MM.1S (cell line): ENCODE measurements at regions not wholly inside any gene's neighbourhood (a gene's known extent, or its start where the extent isn't known, plus 50 kb on each side); places are given as distances from the start of the nearest gene placed in this dataset.

Experiments used
- DNase-seq: peaks from one replicate; pipeline ENCODE4 v3.0.0-alpha.2; 2015
- H2AFZ ChIP-seq: fragments of 300-600 bp; sonication (generic); 2 replicates; pipeline ENCODE4 v1.6.0; 2016; ENCODE audit warnings: antibody characterized with exemption, low read length
- H3F3A ChIP-seq: fragments of 300-600 bp; sonication (generic); 2 replicates; pipeline ENCODE4 v1.6.1; 2016; ENCODE audit warnings: mild to moderate bottlenecking, antibody characterized with exemption, low read length, moderate library complexity, mixed read lengths; ENCODE audit not compliant: insufficient read depth
- H3K27ac ChIP-seq: fragments of 300-600 bp; sonication (generic); 2 replicates; pipeline ENCODE4 v1.5.1; 2016; ENCODE audit warnings: mild to moderate bottlenecking, low read length
- H3K27me3 ChIP-seq: fragments of 300-600 bp; sonication (generic); replicated peaks from 2 replicates; pipeline ENCODE4 v1.6.0; 2016; ENCODE audit warnings: low read length; ENCODE audit not compliant: insufficient read depth
- H3K36me3 ChIP-seq: fragments of 300-600 bp; sonication (generic); replicated peaks from 2 replicates; pipeline ENCODE4 v1.6.1; 2016; ENCODE audit warnings: mild to moderate bottlenecking, low read length, mixed read lengths; ENCODE audit not compliant: insufficient read depth
- H3K4me1 ChIP-seq: fragments of 300-600 bp; sonication (generic); 2 replicates; pipeline ENCODE4 v1.6.1; 2016; ENCODE audit warnings: low read length, mixed read lengths
- H3K4me2 ChIP-seq: fragments of 300-600 bp; sonication (generic); 2 replicates; pipeline ENCODE4 v1.6.0; 2016; ENCODE audit warnings: low read depth, low read length
- H3K4me3 ChIP-seq: fragments of 300-600 bp; sonication (generic); 2 replicates; pipeline ENCODE4 v1.5.1; 2016; ENCODE audit warnings: low read length, mixed read lengths
- H3K79me2 ChIP-seq: fragments of 300-600 bp; sonication (generic); 2 replicates; pipeline ENCODE4 v1.6.1; 2016; ENCODE audit warnings: mixed run types, low read length, mixed read lengths
- H3K9ac ChIP-seq: fragments of 300-600 bp; sonication (generic); 2 replicates; pipeline ENCODE4 v1.6.1; 2016; ENCODE audit warnings: low read length, mixed read lengths
- H3K9me2 ChIP-seq: fragments of 300-600 bp; sonication (generic); replicated peaks from 2 replicates; pipeline ENCODE4 v1.6.1; 2016; ENCODE audit warnings: mild to moderate bottlenecking, low read length, mixed read lengths; ENCODE audit not compliant: insufficient read depth
- H3K9me3 ChIP-seq: fragments of 300-600 bp; sonication (generic); replicated peaks from 2 replicates; pipeline ENCODE4 v1.6.1; 2016; ENCODE audit warnings: mild to moderate bottlenecking, low read length, mixed read lengths; ENCODE audit not compliant: insufficient read depth
- H4K20me1 ChIP-seq: fragments of 300-600 bp; sonication (generic); 2 replicates; pipeline ENCODE4 v1.6.1; 2016; ENCODE audit warnings: mild to moderate bottlenecking, low read length, moderate library complexity, mixed read lengths; ENCODE audit not compliant: insufficient read depth
- EZH2 ChIP-seq: fragments of 300-600 bp; sonication (generic); optimal IDR thresholded peaks from 2 replicates; pipeline ENCODE3; 2017; ENCODE audit warnings: low read depth, mild to moderate bottlenecking, antibody characterized with exemption, low read length, mixed read lengths
- EZH2phosphoT487 ChIP-seq: fragments of 300-600 bp; sonication (generic); IDR thresholded peaks from 2 replicates; pipeline ENCODE4 v1.6.1; 2018; ENCODE audit warnings: antibody characterized with exemption, low read length
- TF ChIP-seq, protein P1 (sequence below): fragments of 300-600 bp; sonication (generic); IDR thresholded peaks from 2 replicates; pipeline ENCODE4 v1.5.1; 2016; ENCODE audit warnings: antibody characterized with exemption, low read length, mixed read lengths

DNA sequence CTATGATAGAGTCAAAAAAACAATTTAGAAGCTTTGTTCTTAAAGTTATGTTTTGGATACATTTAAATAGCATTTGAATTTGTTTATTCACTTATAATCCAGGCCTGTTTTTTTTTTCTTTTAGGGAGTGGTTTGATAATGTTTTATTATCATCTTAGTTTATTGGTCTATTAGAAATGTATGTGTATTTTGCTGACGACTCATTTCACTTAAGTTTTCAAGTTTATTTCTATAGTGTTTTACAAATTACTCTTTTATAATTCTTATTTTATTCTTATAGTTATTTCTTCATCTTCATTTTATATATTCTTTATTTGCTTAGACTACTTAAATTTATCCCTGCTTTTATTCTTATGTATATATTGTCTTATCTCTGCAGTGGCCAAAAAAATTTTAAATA, 804.5 kb downstream of the NR4A2 start:
- no peak overlapping the region for H3K4me2 ChIP-seq
- H3K27me3 ChIP-seq = no peaks in the 10 kb centered on the region
- H4K20me1 ChIP-seq = no peaks in the 10 kb centered on the region
- H3K9me3 ChIP-seq = no peaks in the 10 kb centered on the region; the same call in 1 of the 2 replicates
- DNase-seq = no peak
- no peak overlapping the region for H3K27ac ChIP-seq
- TF ChIP-seq EZH2 (no peak), EZH2phosphoT487 (no peak)
- TF ChIP-seq, protein P1, sequence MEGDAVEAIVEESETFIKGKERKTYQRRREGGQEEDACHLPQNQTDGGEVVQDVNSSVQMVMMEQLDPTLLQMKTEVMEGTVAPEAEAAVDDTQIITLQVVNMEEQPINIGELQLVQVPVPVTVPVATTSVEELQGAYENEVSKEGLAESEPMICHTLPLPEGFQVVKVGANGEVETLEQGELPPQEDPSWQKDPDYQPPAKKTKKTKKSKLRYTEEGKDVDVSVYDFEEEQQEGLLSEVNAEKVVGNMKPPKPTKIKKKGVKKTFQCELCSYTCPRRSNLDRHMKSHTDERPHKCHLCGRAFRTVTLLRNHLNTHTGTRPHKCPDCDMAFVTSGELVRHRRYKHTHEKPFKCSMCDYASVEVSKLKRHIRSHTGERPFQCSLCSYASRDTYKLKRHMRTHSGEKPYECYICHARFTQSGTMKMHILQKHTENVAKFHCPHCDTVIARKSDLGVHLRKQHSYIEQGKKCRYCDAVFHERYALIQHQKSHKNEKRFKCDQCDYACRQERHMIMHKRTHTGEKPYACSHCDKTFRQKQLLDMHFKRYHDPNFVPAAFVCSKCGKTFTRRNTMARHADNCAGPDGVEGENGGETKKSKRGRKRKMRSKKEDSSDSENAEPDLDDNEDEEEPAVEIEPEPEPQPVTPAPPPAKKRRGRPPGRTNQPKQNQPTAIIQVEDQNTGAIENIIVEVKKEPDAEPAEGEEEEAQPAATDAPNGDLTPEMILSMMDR = no peak
- no peaks in the 10 kb centered on the region for H3K36me3 ChIP-seq
- H3K4me3 ChIP-seq = no peak overlapping the region
- no peaks in the 10 kb centered on the region for H3K9me2 ChIP-seq
- no peaks in the 10 kb centered on the region for H3K4me1 ChIP-seq
- no peak overlapping the region for H2AFZ ChIP-seq
- H3K79me2 ChIP-seq = no peaks in the 10 kb centered on the region
- no peak overlapping the region for H3K9ac ChIP-seq
- H3F3A ChIP-seq = no peaks in the 10 kb centered on the region

DNA sequence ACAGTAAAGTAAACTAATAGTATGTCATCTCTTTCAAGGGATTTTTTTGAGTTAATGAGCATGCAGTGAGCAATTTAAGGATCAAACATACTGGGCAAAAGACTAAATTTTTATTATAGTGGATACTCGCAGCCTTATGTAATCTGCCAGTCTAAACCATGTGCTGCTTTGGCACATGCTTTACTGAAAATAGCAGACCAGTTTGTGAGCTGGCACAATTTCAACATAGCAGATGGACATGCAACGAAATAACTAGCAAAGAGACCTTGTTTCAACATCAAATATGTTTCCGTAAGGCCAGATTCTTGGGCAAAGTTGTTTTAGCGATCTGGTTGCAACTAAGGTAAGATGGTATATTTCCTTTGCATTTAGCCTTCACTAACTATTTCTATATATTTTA, 807.3 kb downstream of the NR4A2 start:
- no peak overlapping the region for H3K9ac ChIP-seq
- no peaks in the 10 kb centered on the region; the same call in 1 of the 2 replicates for H3K9me3 ChIP-seq
- no peaks in the 10 kb centered on the region for H3K4me1 ChIP-seq
- DNase-seq = no peak
- H4K20me1 ChIP-seq = no peaks in the 10 kb centered on the region
- H3K9me2 ChIP-seq = no peaks in the 10 kb centered on the region
- H3F3A ChIP-seq = no peaks in the 10 kb centered on the region
- no peak overlapping the region for H2AFZ ChIP-seq
- no peak for TF ChIP-seq EZH2
- no peaks in the 10 kb centered on the region for H3K79me2 ChIP-seq
- H3K36me3 ChIP-seq = no peaks in the 10 kb centered on the region
- H3K27me3 ChIP-seq = no peaks in the 10 kb centered on the region
- H3K4me2 ChIP-seq = no peak overlapping the region
- no peak overlapping the region for H3K27ac ChIP-seq
- H3K4me3 ChIP-seq = no peak overlapping the region

DNA sequence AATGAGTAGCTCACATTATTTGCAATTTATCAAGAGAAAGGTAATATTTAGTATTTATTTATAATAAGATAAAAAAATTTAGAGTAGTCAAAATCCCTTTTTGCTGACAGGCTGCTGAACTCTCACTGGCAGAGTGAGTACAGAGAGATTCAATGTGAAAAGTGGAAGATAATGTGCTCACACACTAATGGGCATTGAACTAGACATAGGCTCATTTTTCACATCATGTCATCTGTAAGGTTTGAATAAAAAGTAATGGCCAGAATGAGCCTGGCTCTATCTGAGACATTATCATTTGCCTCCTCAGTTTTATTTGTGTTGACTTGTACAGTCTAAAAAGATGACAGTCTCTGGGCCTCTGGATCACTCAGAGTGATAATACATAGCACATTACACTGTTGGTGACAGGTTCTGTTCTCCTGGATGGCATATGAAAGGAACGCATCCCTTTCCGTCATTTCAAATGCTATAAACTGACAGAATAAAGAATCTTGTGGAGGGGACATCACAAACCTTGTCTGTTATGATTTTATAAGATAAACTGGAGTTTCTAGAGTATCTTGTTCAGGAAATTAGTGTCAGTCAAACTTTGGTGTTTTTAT, 812.9 kb downstream of the NR4A2 start:
- Histone ChIP-seq H3F3A (no peaks in the 10 kb centered on the region), H2AFZ (no peak overlapping the region), H4K20me1 (no peaks in the 10 kb centered on the region), H3K9me3 (no peaks in the 10 kb centered on the region; the same call in 1 of the 2 replicates), H3K36me3 (no peaks in the 10 kb centered on the region), H3K27ac (no peak overlapping the region), H3K4me1 (no peaks in the 10 kb centered on the region), H3K4me2 (no peak overlapping the region), H3K9me2 (no peaks in the 10 kb centered on the region), H3K4me3 (no peak overlapping the region), H3K79me2 (no peaks in the 10 kb centered on the region), H3K27me3 (no peaks in the 10 kb centered on the region), H3K9ac (no peak overlapping the region)
- TF ChIP-seq EZH2 = no peak
- no peak for TF ChIP-seq EZH2phosphoT487
- TF ChIP-seq, protein P1 = no peak
- no peak for DNase-seq

DNA sequence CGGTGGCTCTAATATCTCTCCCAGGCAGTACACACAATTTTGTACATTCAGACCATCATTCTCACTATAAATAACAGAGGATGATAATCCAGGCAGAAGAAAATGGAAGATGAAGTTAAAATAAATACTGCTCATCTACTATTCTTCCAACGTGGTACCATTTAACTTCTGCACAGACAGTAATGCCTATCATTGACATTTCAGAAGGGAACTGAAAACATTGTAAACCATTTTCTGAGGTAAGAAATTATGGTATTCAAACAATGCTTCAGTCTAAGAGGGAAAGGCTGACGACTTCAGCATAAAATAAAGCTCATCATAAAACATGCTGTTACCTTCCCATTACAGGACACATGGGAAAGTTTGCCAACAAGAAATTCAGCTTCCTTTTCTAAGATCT, 814.4 kb downstream of the NR4A2 start:
- no peak overlapping the region for H3K9ac ChIP-seq
- H3K4me1 ChIP-seq = no peaks in the 10 kb centered on the region
- no peaks in the 10 kb centered on the region for H3K36me3 ChIP-seq
- no peaks in the 10 kb centered on the region for H3F3A ChIP-seq
- DNase-seq = no peak
- H3K27me3 ChIP-seq = no peaks in the 10 kb centered on the region
- no peak overlapping the region for H3K27ac ChIP-seq
- H3K4me2 ChIP-seq = no peak overlapping the region
- no peak overlapping the region for H3K4me3 ChIP-seq
- no peaks in the 10 kb centered on the region for H3K9me2 ChIP-seq
- no peak overlapping the region for H2AFZ ChIP-seq
- TF ChIP-seq, protein P1 = no peak
- no peak for TF ChIP-seq EZH2phosphoT487
- no peak for TF ChIP-seq EZH2
- no peaks in the 10 kb centered on the region; the same call in 1 of the 2 replicates for H3K9me3 ChIP-seq
- H3K79me2 ChIP-seq = no peaks in the 10 kb centered on the region
- H4K20me1 ChIP-seq = no peaks in the 10 kb centered on the region
